Neural progenitor cell (in vitro differentiated cells): ENCODE measurements at regions not wholly inside any gene's neighbourhood (a gene's known extent, or its start where the extent isn't known, plus 50 kb on each side); places are given as distances from the start of the nearest gene placed in this dataset.

Experiments
- CTCF ChIP-seq: fragments of 200-600 bp; sonication (generic); IDR thresholded peaks from 2 replicates; pipeline ENCODE4 v1.5.1; 2017; ENCODE audit warnings: antibody characterized with exemption, mild to moderate bottlenecking
- EZH2 ChIP-seq: fragments of 200-600 bp; sonication (generic); IDR thresholded peaks from 2 replicates; pipeline ENCODE4 v1.6.1; 2017; ENCODE audit warnings: antibody characterized with exemption, mild to moderate bottlenecking, moderate library complexity

- TF ChIP-seq CTCF (no peak), EZH2 (no peak)
Observed at GRCh38 chr5:3329427-3329826, 266.2 kb upstream of the IRX1 start.
